ENCODE measurements at regions not wholly inside any gene's neighbourhood (a gene's known extent, or its start where the extent isn't known, plus 50 kb on each side); places are given as distances from the start of the nearest gene placed in this dataset.

DNA sequence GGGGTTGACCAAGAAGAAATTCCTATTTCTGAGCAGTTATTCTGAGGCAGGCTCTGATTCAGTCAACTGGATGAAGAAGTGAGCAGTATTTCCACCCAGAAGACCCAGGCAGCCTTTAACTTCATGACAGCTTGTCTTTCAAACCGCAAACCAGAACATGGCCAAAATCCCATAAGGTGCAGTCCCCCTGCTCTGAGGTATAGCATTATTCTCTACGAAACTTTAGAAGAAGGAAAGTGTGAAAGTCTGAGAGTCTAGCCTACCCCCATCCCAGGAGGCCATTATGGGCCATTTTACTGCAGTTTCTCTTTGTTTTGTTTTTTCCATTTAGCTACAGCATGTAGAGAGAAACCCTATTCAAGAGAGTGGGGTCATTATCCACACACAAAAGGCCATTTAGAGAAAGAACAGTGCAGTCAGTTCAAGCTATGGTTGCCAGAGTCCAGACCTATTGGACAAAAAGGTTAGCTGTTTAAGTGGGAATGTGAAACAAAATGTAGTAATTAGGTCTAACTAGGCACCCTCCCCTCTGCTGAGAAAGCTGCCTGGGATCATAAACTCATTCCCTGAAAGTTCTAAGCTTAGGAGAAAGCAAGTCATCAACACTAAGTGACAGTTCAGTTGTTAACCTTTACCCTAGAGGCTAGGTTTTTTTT is 52.1 kb upstream of the RASGEF1B start:
- DNase-seq, result no peak

DNA sequence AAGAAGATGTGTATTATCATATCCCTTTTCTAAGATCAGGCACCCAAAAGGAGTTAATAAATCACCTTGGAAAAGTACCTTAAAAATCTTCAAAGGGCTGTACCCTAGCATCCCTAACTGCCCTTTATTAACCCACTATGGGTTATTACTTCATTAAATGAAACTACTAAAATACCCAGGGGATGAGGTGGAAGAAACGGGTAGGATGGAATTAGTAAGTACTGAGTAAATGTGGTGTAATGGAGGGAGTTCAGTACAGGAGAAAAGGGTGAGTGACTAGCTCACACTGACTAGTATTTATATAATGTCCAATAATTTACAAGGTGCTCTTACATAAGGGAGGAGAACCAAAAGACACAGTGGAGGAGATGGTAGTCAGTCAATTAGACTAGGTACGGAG is 51.0 kb upstream of the RASGEF1B start:
- DNase-seq, result no peak

DNA sequence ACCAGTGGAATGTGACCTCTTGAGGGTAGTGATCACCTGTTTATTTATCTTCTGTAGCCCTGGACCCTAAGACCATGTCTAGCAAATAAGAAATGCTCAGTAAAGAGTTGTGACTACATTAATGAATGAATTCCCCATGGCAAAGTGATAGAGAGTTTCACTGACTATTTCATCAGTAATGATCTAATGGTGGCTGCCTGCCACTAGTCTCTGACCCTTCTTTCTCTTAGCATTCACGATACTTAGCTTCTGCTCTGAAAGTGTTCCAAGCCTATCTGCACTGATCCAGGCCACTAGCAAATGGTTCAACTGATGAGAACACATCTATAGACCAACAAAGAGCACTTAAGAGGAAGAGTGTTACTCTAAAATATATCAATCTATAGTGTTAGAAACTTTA is 50.0 kb upstream of the RASGEF1B start:
- no peak for DNase-seq

Data from stimulated activated CD4-positive, alpha-beta T cell treated with anti-CD3 and anti-CD28 coated beads, Interleukin-4, amount 100 ng/mL, for 4 hours (primary cell).